Esophagus squamous epithelium (tissue), 5 donors: ENCODE measurements at regions not wholly inside any gene's neighbourhood (a gene's known extent, or its start where the extent isn't known, plus 50 kb on each side); places are given as distances from the start of the nearest gene placed in this dataset.

Source experiments
- DNase-seq: peaks from one replicate; lab custom pipeline; 2025; lab: John Stamatoyannopoulos, UW
- H3K27ac ChIP-seq, 4 donors: fragments of 200-600 bp; sonication (generic); one replicate each; pipeline ENCODE4 v1.5.1; 2016 to 2019; ENCODE audit warnings: mild to moderate bottlenecking in 1 of 4
- H3K27me3 ChIP-seq, 4 donors: fragments of 200-600 bp; sonication (generic); 1 replicate in 3 of 4; 2 replicates in 1 of 4; pipeline versions ENCODE4 v1.5.1 to v1.6.0; 2017 to 2021; ENCODE audit warnings: antibody characterized with exemption in 1 of 4
- H3K36me3 ChIP-seq, 3 donors: fragments of 200-600 bp; sonication (generic); one replicate each; pipeline ENCODE4 v1.5.1; 2016 to 2019
- H3K4me1 ChIP-seq, 3 donors: fragments of 200-600 bp; sonication (generic); one replicate each; pipeline ENCODE4 v1.5.1; 2017 to 2019
- H3K4me3 ChIP-seq, 4 donors: fragments of 200-600 bp; sonication (generic); 1 replicate in 3 of 4; 2 replicates in 1 of 4; pipeline ENCODE4 v1.5.1; 2016 to 2019; ENCODE audit warnings: mild to moderate bottlenecking in 2 of 4, moderate library complexity in 1 of 4
- H3K9me3 ChIP-seq, 3 donors: fragments of 200-600 bp; sonication (generic); one replicate each; pipeline ENCODE4 v1.5.1; 2016 to 2019
- POLR2A ChIP-seq, 4 donors: fragments of 450-650 bp; IDR thresholded peaks; one replicate each; pipeline ENCODE4 v1.6.1; 2017; ENCODE audit warnings: antibody characterized with exemption in 4 of 4, mild to moderate bottlenecking in 4 of 4, moderate library complexity in 3 of 4
- WGBS, 2 donors: methylation state at CpG; one replicate each; pipeline ENCODE4 v1.1.5; 2018; 5-methylcytosine and 5-hydroxymethylcytosine counted together
- intact Hi-C: fragments of 100-400 bp; cut with DNase I; formaldehyde crosslinking; loops from one replicate; pipeline ENCODE4 v1.15.0; 2022
- TF ChIP-seq, protein P1 (sequence below), 6 experiments: fragments of 450-650 bp in 4 of 6; fragments of 200-600 bp in 2 of 6; sonication (generic) in 2 of 6; IDR thresholded peaks; one replicate each; pipeline ENCODE4 v1.5.1; 2016 to 2019; ENCODE audit warnings: antibody characterized with exemption in 6 of 6, mild to moderate bottlenecking in 4 of 6, moderate library complexity in 4 of 6
- donor health status: DM: yes; HTN: yes; CAD: no.

GRCh38 chr9:79936336-79936735 lies 364.6 kb downstream of the TLE4 start:
- Histone ChIP-seq H3K4me1 (peaks cover 0 to 16% (median 0%) of the 10 kb centered on the region in 3 donors), H3K27me3 (no peaks in the 10 kb centered on the region), H3K36me3 (no peaks in the 10 kb centered on the region), H3K9me3 (no peaks in the 10 kb centered on the region), H3K4me3 (no peak overlapping the region), H3K27ac (no peak overlapping the region)
- no peak for TF ChIP-seq POLR2A (IDR thresholded peaks at IDR 0.05)
- TF ChIP-seq, protein P1, sequence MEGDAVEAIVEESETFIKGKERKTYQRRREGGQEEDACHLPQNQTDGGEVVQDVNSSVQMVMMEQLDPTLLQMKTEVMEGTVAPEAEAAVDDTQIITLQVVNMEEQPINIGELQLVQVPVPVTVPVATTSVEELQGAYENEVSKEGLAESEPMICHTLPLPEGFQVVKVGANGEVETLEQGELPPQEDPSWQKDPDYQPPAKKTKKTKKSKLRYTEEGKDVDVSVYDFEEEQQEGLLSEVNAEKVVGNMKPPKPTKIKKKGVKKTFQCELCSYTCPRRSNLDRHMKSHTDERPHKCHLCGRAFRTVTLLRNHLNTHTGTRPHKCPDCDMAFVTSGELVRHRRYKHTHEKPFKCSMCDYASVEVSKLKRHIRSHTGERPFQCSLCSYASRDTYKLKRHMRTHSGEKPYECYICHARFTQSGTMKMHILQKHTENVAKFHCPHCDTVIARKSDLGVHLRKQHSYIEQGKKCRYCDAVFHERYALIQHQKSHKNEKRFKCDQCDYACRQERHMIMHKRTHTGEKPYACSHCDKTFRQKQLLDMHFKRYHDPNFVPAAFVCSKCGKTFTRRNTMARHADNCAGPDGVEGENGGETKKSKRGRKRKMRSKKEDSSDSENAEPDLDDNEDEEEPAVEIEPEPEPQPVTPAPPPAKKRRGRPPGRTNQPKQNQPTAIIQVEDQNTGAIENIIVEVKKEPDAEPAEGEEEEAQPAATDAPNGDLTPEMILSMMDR (IDR thresholded peaks at IDR 0.05), result no peak
- 81 to 83% methylated on average over 4 of the region's 4 CpGs for WGBS, 2 donors
- no peak for DNase-seq
- intact Hi-C loops, result no loop called here

DNA sequence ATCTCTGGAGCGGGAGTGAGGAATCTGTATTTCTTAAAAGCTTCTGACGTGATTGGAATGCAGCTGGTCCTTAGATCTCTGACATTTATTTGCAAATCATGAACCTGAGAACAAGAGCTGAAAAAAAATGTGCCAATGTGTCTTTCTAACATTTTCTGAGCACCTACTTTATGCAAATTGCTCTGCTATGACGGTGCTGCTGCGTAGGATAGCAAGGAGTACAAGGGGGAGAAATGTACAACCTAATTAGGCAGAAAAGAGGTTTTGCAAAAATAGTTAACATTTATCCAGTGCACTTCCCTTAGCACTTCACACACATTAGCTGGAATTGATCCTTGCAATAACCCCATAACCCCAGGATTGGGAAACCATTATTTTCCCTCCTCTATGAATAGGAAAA lies 357.5 kb downstream of the TLE4 start:
- DNase-seq, result no peak

DNA sequence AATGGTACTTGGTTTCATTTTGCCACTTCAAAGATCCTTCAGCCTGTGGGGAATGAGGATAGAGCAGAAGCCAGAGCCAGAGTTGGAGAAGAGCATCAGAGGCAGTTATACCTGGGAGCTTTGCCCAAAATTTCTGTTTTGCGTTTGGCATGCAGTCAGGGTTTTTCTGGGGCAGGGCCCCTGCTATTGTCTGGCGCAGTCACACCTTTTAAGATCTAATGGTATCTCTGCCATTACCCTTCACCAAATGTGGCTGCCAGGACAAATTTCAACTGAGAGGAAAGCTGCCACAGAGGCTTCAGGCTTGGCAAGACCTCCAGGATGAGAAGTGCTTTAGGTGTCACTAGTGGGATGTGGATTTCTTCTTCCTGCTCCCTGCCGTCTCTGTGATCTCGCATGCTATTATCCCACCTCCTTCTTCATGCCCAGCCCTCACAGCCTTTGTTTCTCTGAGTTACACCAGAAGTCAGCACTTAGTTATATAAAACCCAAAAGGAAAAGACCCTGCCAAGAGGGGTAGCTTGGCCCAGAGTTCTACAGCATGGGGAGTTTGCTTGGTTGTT lies 357.0 kb downstream of the TLE4 start:
- Histone ChIP-seq H3K27me3 (no peaks in the 10 kb centered on the region), H3K9me3 (no peaks in the 10 kb centered on the region), H3K36me3 (no peaks in the 10 kb centered on the region), H3K27ac (no peak overlapping the region), H3K4me1 (peaks cover 0 to 5% (median 0%) of the 10 kb centered on the region in 3 donors), H3K4me3 (no peak overlapping the region)
- DNase-seq, result no peak
- no peak for TF ChIP-seq POLR2A (IDR thresholded peaks at IDR 0.05)
- TF ChIP-seq, protein P1 (IDR thresholded peaks at IDR 0.05), result no peak
- intact Hi-C loops, result no loop called here
- WGBS, 2 donors, result 89 to 91% methylated on average over 4 of the region's 4 CpGs

More for the DNA sequence above, 357.5 kb downstream of the TLE4 start:
- Histone ChIP-seq H3K36me3 (no peaks in the 10 kb centered on the region), H3K4me3 (no peak overlapping the region), H3K27me3 (no peaks in the 10 kb centered on the region), H3K9me3 (no peaks in the 10 kb centered on the region), H3K4me1 (peaks cover 0 to 5% (median 0%) of the 10 kb centered on the region in 3 donors), H3K27ac (no peak overlapping the region)
- 92 to 95% methylated on average over 4 of the region's 4 CpGs for WGBS, 2 donors
- intact Hi-C loops, result no loop called here
- TF ChIP-seq, protein P1 (IDR thresholded peaks at IDR 0.05), result no peak
- TF ChIP-seq POLR2A (IDR thresholded peaks at IDR 0.05), result no peak

DNA sequence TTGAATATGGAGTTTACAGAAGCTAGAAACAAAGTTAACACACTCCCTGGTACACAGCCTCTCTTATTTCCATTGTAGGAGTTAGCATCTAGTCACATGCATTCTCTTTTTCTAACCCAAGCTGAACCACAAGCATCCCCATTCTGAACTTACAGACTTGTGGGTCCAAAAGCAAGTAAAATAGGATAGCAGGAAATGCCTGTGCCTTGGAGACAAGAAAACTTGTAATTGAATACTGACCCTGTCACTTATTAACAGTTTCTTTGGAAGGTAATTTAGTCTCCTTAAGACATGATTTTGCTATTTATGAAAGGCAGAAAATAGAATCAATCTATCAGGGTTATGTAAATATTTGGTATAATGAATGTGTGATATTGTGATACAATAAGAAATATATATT lies 353.6 kb downstream of the TLE4 start:
- H3K4me1 ChIP-seq, result peaks cover 0 to 5% (median 0%) of the 10 kb centered on the region in 3 donors
- no peaks in the 10 kb centered on the region for H3K27me3 ChIP-seq
- intact Hi-C loops, result no loop called here
- no peak overlapping the region for H3K4me3 ChIP-seq
- no peak for DNase-seq
- no peak overlapping the region for H3K27ac ChIP-seq
- no peaks in the 10 kb centered on the region for H3K9me3 ChIP-seq
- TF ChIP-seq, protein P1 (IDR thresholded peaks at IDR 0.05), result no peak
- TF ChIP-seq POLR2A (IDR thresholded peaks at IDR 0.05), result no peak
- H3K36me3 ChIP-seq, result no peaks in the 10 kb centered on the region

- WGBS, 2 donors, result 40 to 50% methylated on average over 2 of the region's 2 CpGs
- no peaks in the 10 kb centered on the region for H3K36me3 ChIP-seq
- H3K9me3 ChIP-seq, result no peaks in the 10 kb centered on the region
- TF ChIP-seq, protein P1 (IDR thresholded peaks at IDR 0.05), result no peak
- no peak for TF ChIP-seq POLR2A (IDR thresholded peaks at IDR 0.05)
- H3K27ac ChIP-seq, result no peak overlapping the region
- no peak overlapping the region for H3K4me3 ChIP-seq
- no peak for DNase-seq
- peaks cover 0 to 5% (median 0%) of the 10 kb centered on the region in 3 donors for H3K4me1 ChIP-seq
- intact Hi-C loops, result no loop called here
- H3K27me3 ChIP-seq, result no peaks in the 10 kb centered on the region
These were observed 353.1 kb downstream of the TLE4 start for GRCh38 chr9:79924836-79925235.
